ENCODE measurements at regions not wholly inside any gene's neighbourhood (a gene's known extent, or its start where the extent isn't known, plus 50 kb on each side); places are given as distances from the start of the nearest gene placed in this dataset.
A peak's percentile ranks its signal among the peaks of the same experiment; 100 is the strongest.

GRCh38 chr4:81688085-81688484, 216.4 kb upstream of the RASGEF1B start:
- FAIRE-seq (no peak), DNase-seq (ENCODE audit: low read depth in 1 of 2, low spot score in 2 of 2) (no peak)
- Histone ChIP-seq H3K56ac (replicated peaks; ENCODE audit: insufficient read length, low read depth, low read length) (no peak overlapping the region), H3K27ac (ENCODE audit: low read depth, low read length) (no peak overlapping the region), H3K79me1 (ENCODE audit: low read depth, low read length) (no peaks in the 10 kb centered on the region), H2AK5ac (ENCODE audit: low read depth, low read length) (no peak overlapping the region), H2BK20ac (ENCODE audit: low read length) (no peak overlapping the region), H4K91ac (replicated peaks; ENCODE audit: insufficient read length, low read length) (no peak overlapping the region), H3K18ac (ENCODE audit: extremely low read depth, low read length) (no peak overlapping the region), H2BK5ac (ENCODE audit: low read depth, low read length) (no peak overlapping the region), H2AFZ (ENCODE audit: low read length) (no peak overlapping the region), H3K23me2 (ENCODE audit: low read depth, low read length) (no peaks in the 10 kb centered on the region), H3K14ac (ENCODE audit: insufficient read length) (no peak overlapping the region), H2BK120ac (replicated peaks; ENCODE audit: low read depth, low read length) (no peak overlapping the region), H3K4me2 (ENCODE audit: insufficient read depth in 1 of 2, low read depth in 2 of 2, low read length in 2 of 2) (no peak overlapping the region), H4K8ac (ENCODE audit: extremely low read depth, insufficient read depth, low read length) (no peak overlapping the region), H4K20me1 (replicated peaks in 1 of 2; ENCODE audit: control insufficient read depth in 1 of 2, insufficient read depth in 2 of 2, low read length in 2 of 2) (no peaks in the 10 kb centered on the region), H3K23ac (ENCODE audit: insufficient read length) (no peak overlapping the region), H4K5ac (ENCODE audit: insufficient read length, low read depth, low read length) (no peak overlapping the region), H3K27me3 (replicated peaks in 1 of 4; ENCODE audit: control insufficient read depth in 3 of 4, extremely low read depth in 1 of 4, insufficient read depth in 3 of 4, low read length in 3 of 4) (no peaks in the 10 kb centered on the region), H3K9ac (replicated peaks in 1 of 4; ENCODE audit: extremely low read depth in 1 of 4, low read depth in 3 of 4, low read length in 3 of 4) (no peak overlapping the region), H3K4ac (replicated peaks; ENCODE audit: insufficient read length, low read depth, low read length) (no peak overlapping the region), H3K4me1 (replicated peaks in 1 of 4; ENCODE audit: control insufficient read depth in 3 of 4, insufficient read depth in 4 of 4, low read length in 3 of 4) (peaks cover 0 to 5% (median 0%) of the 10 kb centered on the region in 4 experiments; a peak in 1 of 7 replicates), H3K4me3 (ENCODE audit: extremely low read depth in 1 of 4, insufficient read depth in 2 of 4, low read depth in 3 of 4, low read length in 4 of 4) (no peak overlapping the region), H2BK15ac (ENCODE audit: low read length) (no peak overlapping the region), H3K79me2 (ENCODE audit: control insufficient read depth in 1 of 2, insufficient read depth in 2 of 2, low read length in 2 of 2) (no peaks in the 10 kb centered on the region), H3K36me3 (ENCODE audit: control insufficient read depth in 2 of 4, insufficient read depth in 4 of 4, low read length in 3 of 4) (no peaks in the 10 kb centered on the region), H3K9me3 (ENCODE audit: insufficient read depth in 2 of 2, low read depth in 1 of 2, low read length in 1 of 2) (no peaks in the 10 kb centered on the region), H2BK12ac (ENCODE audit: low read depth, low read length) (no peak overlapping the region)
- TF ChIP-seq SIN3A (conservative IDR thresholded peaks at IDR 0.05 in 1 of 2, IDR thresholded peaks at IDR 0.05 in 1 of 2; ENCODE audit: low read depth in 1 of 2, low read length in 2 of 2), result no peak
- TF ChIP-seq SAP30 (IDR thresholded peaks at IDR 0.05; ENCODE audit: insufficient read depth, insufficient replicate concordance, low read length), result no peak
- TF ChIP-seq CTCF (IDR thresholded peaks at IDR 0.05; ENCODE audit: control extremely low read depth in 1 of 3, insufficient read depth in 1 of 3, low read depth in 1 of 3, low read length in 3 of 3), result peak in 2 of 3 experiments; percentile 22 to 42; a peak in 2 of 4 replicates
- TF ChIP-seq USF2 (IDR thresholded peaks at IDR 0.05; ENCODE audit: low read length), result no peak
- TF ChIP-seq RAD21 (IDR thresholded peaks at IDR 0.05 in 1 of 2, conservative IDR thresholded peaks at IDR 0.05 in 1 of 2; ENCODE audit: low read depth in 2 of 2, low read length in 2 of 2), result peak; percentile 63 to 65
- TF ChIP-seq RXRA (IDR thresholded peaks at IDR 0.05; ENCODE audit: insufficient read depth, low read depth, low read length), result no peak
- 79% methylated on average over 4 of the region's 4 CpGs; no CpG with 5 or more reads in 1 of the 2 experiments for WGBS, 2 experiments (ENCODE audit: extremely low coverage in 1 of 2, insufficient coverage in 1 of 2, insufficient read length in 1 of 2, insufficient replicate concordance in 2 of 2, low coverage in 1 of 2, low lambda C conversion rate in 2 of 2, missing lambda C conversion rate in 1 of 2)
- ChIA-PET POLR2A (ENCODE audit: partially characterized antibody) (no interaction called here), CTCF (ENCODE audit: partially characterized antibody) (interaction anchor here (0.5 to 4.7 kb wide), 22 partner anchors 10 to 876 kb away, joined by 3 to 47 read pairs (median 4); partner anchors contain the start of gene RASGEF1B)

Data from H1 (cell line).